NCI-H526 treated with DMSO at 0.1 percent for 48 hours (cell line): ENCODE measurements at regions not wholly inside any gene's neighbourhood (a gene's known extent, or its start where the extent isn't known, plus 50 kb on each side); places are given as distances from the start of the nearest gene placed in this dataset.
"Not testable (repeated sequence)": the region's sequence is repeated elsewhere in the genome, so short reads cannot be mapped to it uniquely, and the experiment has no call there.

Experiments
- DNase-seq: peaks from one replicate; lab custom pipeline; 2025; lab: John Stamatoyannopoulos, UW

DNA sequence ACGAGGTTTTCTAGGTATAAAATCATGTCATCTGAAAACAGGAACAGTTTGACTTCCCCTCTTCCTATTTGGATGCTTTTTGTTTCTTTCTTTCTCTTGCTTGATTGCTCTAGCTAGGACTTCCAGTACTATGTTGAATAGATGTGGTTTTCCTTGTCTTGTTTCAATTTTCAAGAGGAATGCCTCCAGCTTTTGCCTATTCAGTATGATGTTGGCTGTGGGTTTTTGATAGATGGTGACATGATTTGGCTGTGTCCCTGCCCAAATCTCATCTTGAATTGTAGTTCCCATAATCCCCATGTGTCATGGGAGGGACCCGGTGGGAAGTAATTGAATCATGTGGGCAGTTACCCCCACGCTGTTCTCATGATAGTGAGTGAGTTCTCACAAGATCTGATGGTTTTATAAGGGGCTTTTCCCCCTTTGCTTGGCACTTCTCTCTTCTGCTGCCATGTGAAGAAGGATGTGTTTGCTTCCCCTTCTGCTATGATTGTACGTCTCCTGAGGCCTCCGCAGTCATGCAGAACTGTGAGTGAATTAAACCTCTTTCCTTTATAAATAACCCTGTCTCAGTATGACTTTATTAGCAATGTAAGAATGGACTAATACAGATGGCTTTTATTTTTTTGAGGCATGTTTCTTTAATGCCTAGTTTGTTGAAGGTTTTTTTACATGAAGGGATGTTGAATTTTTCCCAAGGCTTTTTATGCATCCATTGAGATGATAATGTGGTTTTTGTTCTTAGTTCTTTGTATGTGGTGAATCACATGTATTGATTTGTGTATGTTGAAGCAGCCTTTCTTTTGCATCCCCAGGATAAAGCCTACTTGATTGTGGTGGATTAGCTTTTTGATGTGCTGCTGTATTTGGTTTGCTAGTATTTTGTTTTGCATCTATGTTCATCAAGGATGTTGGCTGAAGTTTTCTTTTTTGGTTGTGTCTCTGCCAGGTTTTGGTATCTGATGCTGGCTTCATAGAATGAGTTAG lies 239.1 kb downstream of the THBS2 start:
- DNase-seq: no peak

DNA sequence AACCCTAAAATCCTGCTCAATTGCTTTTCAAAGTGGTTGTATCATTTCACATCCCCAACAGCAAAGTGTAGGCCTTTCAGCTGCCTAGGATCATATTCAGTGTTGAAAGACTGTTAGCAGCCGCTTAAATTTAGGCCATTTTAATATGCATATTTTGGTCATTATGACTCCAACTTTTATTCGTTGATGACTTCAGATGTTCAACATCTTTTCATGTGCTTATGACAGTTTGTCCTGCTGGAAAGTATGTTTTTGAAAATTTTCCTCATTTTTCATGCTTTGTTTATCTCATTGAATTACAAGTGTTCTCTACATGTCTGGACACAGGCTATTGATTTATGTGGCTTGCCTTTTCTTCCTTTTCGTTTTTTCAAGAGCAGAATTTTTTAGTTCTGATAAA lies 244.0 kb downstream of the THBS2 start:
- no peak for DNase-seq

DNA sequence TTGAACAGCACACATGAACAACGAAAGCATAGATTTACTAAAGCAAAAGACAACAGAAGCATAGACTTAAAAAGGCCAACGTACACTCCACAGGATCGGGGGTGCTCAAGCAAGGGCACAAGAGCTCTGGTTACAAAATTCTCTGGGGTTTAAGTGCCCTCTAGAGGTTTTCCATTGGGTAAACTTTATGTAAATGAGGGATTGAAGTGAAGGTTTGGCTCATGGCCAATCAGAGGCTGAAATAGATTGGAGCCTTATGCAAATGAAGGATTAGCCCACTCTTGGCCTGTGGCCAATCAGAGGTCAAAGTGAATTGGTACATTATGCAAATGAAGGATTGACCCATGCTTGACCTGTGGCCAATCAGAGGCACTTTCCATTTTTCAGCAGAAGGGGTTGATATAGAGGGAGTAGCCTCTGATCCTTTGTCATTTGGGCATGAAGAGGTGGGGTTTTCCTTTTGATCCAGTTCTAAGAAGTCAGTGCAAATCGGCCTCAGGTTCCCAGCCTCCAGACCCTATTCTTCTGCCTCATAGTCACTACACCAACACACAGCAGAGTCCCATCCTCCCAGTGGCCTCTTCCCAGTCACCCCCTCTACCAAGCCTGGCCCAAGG lies 244.9 kb downstream of the THBS2 start:
- DNase-seq: no peak

DNA sequence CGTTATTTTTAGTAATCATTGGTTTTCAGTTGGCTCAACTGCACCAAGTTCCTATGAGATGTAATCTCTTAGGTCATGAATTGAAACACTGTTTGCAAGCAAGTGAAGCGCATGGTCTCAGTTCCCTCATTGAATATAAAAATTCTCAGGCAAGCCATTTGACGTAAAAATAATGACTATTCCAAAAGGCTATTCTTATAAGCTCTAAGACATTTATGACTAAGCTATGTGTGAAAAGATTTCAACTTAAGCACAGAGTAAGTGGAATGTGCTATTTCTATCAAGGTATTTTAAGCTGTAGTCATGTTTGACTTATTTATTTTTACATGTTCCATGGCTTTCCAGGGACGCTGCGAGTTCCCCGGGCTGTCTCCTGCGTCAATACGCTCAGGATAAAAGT lies 248.5 kb downstream of the THBS2 start:
- DNase-seq: no peak

DNA sequence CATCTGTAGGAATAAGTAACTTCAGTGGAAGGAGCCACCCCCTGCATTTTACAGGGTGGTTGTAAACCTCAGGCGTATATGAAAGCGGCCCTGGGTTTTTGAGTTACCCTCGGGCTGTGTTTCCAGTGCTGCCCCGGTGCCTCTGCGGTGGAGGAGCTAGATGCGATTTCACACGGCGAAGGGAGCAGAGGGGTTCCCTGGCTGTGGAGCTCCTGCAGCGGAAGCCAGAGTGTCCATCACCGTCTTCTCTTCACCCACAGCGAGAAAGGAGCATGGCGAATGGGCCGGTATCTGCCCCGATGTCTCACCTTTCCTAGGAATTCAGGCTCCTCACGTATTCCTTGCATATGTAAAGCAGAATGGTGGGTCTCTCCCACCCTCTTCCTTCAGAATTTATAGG lies 253.6 kb downstream of the THBS2 start:
- no peak for DNase-seq

DNA sequence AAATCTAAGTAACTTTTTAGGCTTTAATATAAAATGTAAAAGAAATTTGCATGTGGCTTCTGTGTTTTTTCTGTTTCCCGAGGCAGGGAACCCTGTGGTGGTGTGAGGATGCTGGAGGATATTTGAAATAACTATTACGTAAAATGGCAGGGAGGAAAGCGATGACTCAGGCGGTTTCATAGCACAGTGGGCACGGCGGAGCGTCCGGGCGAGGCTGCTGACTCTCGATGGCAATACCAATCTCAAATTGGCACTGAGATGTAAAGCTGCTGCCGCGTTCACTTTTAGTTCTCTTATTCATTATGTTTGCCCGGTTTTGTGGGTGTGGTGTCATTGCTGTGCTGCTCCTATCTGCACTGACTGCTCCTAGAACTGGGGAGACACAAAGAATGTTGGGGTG lies 254.3 kb downstream of the THBS2 start:
- DNase-seq: no peak

DNA sequence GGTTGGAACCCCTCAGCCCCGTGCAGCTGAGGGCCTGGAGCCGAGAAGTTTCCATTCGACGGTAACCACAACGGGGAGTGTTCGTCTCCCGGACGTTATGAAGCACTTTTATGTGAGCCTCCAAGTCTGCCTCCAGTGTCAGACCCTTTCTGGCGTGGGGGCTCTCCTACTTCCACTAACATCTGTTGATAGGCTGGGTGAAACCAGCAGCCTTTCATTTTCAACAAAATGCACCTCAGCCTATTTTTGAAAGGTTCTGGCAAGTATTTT lies 257.4 kb downstream of the THBS2 start:
- DNase-seq: no peak

DNA sequence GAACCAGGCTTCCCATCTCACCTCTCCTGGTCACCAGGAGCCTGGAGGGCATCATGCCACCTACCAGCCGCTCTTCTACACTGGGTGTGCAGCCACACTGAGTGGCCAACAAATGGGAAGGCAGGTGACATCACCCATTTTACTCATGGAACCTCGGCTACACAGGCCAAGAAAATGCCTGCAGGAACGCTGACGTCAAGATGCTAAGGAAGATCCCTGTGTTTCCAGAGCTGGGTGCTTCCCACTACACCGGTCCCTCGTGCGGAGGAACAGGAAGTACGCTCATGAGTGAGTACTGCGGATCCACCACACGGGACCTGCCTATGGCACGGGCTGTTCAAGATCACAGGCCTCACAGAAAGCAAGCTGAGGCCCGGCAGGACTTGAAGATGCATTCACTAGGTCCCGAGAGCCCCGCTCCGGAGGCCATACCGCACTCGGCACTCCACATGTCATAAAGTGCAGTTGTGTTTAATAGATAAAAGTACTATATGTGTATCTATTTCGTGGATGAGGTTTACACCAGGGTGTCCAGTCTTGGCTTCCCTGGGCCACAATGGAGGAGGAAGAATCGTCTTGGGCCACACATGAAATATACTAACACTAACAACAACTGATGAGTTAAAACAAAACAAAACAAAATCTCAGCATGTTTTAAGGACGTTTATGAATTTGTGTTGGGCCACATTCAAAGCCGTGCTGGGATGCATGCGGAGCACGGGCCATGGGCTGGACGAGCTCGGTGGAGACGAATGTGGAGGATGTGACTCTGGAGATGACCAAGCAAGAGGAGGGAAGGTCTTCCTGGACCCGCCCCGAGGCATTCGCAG lies 257.9 kb downstream of the THBS2 start:
- no peak for DNase-seq

DNA sequence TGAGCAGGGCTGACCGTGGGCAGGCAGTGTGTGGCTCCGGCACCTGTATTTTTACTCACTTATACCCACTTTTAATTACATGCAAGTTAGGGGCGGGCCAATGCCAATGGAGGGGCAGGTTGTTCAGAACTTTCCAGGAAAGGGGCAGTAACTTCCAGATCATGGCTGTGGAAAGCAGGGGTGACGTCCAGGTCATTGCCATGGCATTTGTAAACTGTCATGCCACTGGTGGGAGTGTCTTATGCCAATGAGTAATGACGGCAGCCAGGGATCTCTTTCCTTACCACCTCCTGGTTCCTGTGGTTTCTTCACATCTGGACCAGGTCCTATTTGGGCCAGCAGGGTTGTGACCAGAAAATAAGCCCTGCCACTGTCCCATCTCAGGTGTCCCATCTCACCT lies 258.7 kb downstream of the THBS2 start:
- DNase-seq: no peak

DNA sequence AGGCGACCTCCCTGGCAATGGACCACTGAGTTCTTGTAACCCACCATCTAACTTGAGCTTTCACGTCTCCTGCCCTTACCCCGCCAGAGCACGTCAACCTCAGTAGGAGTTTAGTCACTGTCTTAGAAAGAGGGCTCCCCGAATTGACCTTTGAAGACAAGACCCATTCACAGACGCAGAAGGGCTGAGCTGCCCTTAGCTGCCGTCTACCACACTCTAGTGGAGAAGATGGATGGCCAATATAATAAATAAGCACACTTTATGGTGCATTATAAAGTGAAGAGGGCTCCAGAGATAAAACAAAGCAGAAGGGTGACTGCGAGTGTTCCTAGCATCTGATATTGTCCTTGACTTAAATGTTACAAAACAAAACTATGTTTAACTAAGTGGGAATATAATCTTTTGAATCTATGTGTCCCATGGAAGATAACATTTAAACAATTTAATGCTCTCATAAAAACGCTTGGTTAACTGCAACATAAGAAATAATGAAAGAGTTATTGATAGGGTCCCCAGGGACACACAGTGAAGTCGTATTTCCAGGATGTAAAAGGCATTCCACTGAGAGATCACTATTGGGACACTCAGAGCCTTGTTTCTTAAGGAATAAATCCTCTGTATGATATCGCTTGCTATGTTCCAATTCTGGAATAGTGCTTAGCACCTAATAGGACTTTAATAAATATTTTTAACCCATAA lies 261.1 kb downstream of the THBS2 start:
- DNase-seq: no peak

DNA sequence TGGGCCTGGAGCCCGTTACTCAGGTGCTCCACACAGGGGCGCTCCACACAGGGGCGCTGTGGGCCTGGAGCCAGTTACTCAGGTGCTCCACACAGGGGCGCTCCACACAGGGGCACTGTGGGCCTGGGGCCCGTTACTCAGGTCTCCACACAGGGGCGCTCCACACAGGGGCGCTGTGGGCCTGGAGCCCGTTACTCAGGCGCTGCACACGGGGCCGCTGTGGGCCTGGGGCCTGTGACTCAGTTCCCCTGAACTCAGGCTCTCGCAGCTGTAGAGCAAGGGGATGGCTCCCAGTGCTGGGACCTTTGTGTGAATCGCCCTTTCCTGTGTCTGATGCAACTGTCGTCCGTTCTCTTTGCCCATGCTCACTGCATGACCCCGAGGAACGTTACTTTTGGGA lies 262.0 kb downstream of the THBS2 start:
- not testable (repeated sequence) for DNase-seq

DNA sequence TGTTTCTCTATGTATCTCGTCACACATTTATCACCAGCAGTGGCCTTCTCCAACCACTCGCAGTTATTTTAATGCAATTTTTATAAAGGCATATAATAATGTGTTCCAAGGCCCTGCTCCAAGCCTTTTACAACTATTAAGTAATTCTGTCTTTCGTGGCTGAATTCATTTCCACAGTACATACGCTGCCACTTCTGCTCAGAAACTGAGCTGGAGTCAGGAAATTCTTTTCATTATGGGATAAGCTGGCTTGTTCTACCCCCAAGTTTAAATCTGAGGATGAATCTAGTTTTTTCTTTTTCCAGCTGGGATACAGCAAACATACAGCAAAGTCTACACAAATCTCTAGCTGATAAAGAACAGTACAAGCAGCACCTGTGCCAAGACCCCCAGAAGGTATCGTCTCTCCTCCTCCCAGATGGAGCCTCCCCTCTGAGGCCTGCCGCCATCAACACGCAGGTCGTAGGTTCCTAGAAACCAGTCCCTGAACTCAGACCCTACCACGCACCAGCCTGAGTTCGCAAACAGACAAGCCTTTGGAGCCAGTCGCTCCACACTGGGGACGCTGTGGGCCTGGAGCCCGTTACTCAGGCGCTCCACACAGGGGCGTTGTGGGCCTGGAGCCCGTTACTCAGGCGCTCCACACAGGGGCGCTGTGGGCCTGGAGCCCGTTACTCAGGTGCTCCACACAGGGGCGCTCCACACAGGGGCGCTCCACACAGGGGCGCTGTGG lies 263.5 kb downstream of the THBS2 start:
- no peak for DNase-seq

DNA sequence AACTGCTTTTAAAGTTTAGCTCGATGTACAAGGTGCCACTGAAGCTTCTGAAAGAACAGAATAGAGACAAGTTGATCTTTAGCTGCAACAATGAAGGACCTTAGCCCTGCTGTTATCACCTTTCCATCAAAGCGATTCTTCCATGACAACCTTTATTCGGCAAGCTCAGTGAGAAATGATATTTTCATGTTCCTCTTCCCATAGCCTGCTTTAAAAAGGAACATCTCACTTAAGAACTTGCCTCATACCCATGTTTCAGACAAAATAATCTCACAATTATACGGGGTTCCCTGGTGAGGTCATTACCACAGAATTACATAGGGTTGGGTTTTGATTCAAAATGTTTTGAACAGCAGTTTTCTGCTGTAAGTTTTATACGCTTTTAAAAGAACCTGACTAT lies 264.2 kb downstream of the THBS2 start:
- no peak for DNase-seq

DNA sequence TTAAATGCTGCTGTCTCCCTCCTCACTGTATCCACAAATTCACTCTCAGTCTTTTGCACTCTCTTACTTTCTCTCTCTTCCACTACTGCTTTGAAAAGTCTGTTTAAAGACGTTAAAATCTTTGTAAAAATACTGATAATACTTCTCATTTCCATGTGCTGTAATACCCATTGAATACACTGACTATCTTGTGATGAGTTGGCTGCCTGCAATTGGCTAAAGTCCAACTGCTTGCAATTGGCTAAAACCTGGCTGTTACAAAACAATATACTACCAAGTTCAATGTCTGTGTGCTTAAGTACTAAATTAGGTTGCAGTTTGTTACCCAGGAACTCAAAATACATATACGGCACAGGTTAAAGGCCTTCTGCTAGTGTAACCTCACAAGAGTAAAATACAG lies 264.8 kb downstream of the THBS2 start:
- DNase-seq: no peak

DNA sequence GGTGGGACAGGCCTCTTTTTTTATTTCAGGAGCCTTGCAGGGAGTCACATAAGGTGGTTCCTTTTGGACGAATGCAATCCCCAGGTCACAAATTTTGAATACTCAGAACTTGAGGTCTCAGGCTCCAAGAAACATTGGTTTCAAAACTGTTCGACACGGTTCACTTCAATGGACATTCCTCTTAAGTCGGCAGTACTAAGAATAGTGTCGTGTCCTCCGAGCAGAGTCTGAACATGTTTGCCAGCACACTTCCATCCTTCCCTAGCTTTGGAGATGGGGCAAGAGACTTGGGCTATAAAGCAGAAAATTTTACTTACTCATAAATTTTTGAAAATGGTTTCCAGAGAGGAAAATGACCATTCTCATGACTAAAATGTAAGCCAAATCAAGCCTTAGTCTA lies 265.4 kb downstream of the THBS2 start:
- no peak for DNase-seq

DNA sequence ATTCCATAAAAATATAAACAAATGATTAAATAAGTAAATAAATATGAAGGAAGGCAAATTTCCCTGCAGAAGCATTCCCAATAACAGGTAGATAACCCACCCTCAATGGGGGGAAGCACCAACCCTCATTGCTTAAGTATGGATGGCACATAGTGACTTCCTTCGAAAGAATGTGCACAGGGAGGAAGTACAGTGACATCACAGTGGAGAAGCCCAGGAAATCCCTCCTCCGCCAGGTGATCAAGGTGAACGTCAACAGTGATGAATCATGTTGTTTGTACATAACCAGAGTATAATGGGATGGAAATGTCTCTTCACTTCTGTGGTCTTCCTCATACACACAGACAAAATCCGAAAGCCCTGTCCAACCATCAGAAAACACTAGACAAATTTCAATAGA lies 267.9 kb downstream of the THBS2 start:
- no peak for DNase-seq

DNA sequence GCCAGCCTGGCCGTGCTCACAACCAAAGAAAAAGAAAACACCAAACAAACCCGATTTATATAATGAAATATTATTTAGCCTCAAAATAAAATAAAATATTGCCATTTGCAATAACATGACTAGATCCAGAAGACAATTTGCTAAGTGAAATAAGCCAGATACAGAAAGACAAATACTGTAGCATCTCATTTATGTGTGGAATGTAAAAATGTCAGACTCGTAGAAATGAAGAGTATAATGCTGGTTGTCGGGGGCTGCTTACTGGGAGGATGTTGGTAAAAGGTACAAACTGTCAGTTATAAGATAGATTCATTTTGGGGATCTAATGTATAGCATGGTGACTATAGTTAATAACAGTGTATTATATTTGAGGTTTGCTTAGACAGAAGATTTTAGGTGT lies 269.7 kb downstream of the THBS2 start:
- no peak for DNase-seq

DNA sequence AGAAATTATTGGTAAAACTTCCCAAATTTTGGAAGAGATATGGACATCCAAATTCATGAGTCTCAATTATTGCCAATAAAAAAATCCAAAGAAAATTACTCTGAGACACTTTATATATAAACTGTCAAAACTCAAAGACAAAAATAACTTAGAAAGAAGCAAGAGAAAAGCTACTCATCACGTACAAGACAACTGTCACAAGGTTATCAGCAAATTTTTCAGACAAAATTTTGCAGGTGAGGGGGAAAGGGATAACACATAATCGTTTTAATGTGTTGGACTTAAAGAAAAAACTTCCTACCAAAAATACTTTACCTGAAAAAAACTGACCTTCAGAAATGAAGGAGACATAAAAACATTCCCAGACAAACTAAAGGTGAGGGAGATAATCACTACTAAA lies 272.5 kb downstream of the THBS2 start:
- DNase-seq: no peak

DNA sequence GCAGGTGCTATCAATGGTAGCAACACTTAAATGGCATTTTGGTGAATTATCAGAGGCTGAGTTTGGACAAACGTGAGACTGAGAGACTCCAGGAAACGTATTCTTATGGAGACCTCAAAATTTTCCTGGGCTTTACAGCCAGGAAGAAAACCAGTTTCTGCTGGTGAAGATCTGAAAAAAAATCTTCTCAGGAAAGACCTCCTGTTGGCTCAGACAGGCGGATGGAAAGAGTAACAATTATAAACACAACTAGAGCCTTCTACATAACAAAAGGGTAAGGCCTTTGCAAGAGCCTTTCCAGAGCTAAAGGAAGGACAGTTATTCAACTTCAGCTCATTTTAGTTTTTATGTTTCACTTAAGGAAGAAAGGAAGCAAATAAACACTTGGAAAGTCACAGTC lies 274.4 kb downstream of the THBS2 start:
- no peak for DNase-seq

DNA sequence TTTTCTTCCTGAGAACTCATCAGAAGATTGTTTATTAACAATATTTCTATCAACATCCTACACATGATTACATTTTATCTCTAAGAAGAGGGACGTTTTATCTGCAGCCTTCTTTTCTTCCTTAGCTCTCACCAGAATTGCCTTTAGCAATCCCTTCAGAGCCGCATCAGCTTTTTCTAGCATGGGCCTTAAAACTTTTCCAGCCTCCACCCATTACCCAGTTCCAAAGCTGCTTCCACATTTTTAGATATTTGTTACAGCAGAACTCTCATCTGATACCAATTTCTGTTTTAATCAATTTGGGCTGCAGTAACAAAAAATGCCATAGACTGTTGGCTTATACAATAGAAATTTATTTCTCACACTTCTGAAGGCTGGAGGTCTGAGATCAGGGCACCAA lies 281.5 kb downstream of the THBS2 start:
- no peak for DNase-seq

DNA sequence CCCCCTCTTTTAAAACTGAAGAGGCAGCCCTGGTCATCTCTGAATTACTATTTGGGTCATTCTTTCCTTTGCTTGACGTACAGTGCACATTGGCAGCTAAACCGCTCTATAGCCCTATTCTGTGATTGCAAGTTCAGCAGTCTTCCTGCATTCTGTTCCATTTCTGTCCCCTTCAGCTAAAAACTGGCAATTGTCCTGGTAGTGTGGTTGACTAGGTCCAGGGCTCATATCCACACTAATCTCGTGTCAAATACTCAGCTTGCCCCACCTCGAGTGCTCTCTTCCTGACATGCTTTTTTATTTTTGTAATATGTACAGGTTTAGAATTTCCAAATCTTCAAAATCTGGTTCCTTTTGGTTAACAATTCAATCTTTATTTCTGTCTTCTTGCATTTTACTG lies 282.1 kb downstream of the THBS2 start:
- no peak for DNase-seq

DNA sequence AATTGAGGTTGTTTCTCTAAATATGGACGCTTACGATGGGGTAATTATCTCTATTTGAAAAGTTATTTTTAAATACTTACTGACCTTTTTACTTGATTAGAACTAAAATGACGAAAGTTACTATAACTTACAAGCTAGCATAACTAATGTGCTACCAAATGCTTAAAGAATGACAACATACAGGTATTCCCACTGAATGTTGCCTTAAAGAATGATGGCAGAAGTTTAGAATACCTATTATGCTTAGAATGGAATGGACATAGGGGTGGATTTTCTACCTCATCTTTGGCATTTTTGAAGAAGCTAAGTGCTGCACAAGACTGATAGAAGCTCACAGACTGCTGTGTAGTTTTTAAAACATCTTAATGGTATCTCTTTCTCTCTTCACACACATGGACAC lies 284.8 kb downstream of the THBS2 start:
- DNase-seq: no peak
